IMR-90 (cell line): ENCODE measurements at regions not wholly inside any gene's neighbourhood (a gene's known extent, or its start where the extent isn't known, plus 50 kb on each side); places are given as distances from the start of the nearest gene placed in this dataset.

Experiments used
- MAZ ChIP-seq: IDR thresholded peaks from 2 replicates; pipeline ENCODE4 v1.6.1; 2012; ENCODE audit warnings: low read depth, mild to moderate bottlenecking, low read length, improper control_type of control experiment, moderate library complexity, borderline replicate concordance
- POLR2A ChIP-seq: IDR thresholded peaks from 2 replicates; pipeline ENCODE4 v1.6.1; 2012; ENCODE audit warnings: mild to moderate bottlenecking, low read depth, low read length
- RAD21 ChIP-seq: IDR thresholded peaks from 2 replicates; pipeline ENCODE4 v1.6.1; 2012; ENCODE audit warnings: low read length, improper control_type of control experiment
- TF ChIP-seq, protein P1 (sequence below): conservative IDR thresholded peaks from 2 replicates; pipeline ENCODE4 v1.5.1; 2012; ENCODE audit warnings: mild to moderate bottlenecking, low read depth, low read length, improper control_type of control experiment

DNA sequence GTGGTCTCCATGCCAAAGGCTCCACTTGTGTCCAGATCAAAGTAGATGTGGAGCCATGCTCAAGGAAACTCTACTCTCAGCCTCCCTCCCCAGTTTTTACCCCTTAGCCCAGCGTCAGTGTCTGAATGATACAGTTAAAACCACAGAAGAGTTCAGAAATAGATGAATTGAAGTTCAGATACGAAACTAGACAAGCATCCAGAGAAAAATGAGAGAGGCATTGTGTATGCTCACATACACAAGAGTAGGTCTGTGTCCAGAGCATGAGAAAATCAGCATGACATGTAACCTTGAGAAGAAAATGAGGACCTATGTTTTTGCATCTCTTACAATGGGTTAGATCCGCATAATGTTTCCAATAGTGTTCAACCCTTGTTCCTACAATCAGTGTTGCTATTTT, 612.8 kb upstream of the PKDCC start:
- no peak for TF ChIP-seq RAD21
- TF ChIP-seq, protein P1, sequence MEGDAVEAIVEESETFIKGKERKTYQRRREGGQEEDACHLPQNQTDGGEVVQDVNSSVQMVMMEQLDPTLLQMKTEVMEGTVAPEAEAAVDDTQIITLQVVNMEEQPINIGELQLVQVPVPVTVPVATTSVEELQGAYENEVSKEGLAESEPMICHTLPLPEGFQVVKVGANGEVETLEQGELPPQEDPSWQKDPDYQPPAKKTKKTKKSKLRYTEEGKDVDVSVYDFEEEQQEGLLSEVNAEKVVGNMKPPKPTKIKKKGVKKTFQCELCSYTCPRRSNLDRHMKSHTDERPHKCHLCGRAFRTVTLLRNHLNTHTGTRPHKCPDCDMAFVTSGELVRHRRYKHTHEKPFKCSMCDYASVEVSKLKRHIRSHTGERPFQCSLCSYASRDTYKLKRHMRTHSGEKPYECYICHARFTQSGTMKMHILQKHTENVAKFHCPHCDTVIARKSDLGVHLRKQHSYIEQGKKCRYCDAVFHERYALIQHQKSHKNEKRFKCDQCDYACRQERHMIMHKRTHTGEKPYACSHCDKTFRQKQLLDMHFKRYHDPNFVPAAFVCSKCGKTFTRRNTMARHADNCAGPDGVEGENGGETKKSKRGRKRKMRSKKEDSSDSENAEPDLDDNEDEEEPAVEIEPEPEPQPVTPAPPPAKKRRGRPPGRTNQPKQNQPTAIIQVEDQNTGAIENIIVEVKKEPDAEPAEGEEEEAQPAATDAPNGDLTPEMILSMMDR, result no peak
- no peak for TF ChIP-seq POLR2A
- TF ChIP-seq MAZ, result no peak
